Non-pigmented ciliary epithelial cell (primary cell): ENCODE measurements at regions not wholly inside any gene's neighbourhood (a gene's known extent, or its start where the extent isn't known, plus 50 kb on each side); places are given as distances from the start of the nearest gene placed in this dataset.

Experiments
- DNase-seq: peaks from one replicate; pipeline ENCODE4 v3.0.0-alpha.2; 2010; ENCODE audit warnings: low read depth

DNA sequence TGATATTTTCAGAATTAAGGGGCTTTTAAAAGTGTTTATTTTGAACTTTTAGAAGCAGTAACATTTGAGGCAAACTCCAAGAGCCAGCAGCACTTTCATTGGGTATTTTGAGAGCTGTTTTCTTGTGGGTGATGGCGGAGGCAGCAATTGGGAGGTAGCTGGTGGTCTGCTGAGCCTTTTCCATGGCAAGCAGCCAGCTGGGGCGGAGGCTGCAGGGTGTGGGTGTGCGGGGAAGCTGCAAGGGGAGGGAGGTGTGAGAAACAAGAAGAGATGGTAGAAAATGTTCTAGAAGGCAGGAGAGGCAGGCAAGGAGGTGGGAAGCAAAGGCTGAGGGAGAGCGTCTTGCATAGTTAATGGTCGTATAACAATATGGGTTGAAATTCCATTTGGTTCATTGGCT, 223.4 kb upstream of the HTR2A start:
- DNase-seq, result no peak

DNA sequence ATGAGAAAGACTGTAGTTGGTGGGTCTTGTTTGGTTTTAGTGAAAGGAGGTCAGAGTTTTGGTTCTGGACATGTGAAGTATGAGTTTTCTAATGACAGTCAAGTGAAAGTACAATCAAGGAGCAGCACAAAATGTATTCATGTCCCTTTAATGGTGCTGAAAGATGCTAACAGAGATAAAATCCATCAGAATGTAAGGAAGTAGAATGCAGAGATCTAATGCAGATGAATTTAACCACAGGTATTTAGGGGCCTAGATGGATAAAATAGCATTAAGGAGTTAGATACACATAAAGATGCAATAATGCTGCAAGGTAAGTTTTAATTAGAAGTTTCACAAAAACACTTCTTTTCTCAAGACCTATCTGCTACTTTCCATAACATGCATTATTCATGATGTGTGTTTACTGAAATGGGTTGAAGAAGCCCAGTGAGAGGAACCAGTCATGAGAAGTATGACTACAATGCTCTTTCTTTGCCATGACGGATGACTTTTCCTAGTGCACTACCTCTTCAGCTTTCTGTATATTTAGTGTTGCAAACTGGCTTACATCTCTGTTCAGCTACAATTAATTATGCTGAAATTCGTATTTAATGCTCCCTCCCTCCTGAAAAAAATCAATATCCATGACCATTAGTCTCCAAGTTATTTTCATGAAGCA, 222.9 kb upstream of the HTR2A start:
- DNase-seq, result no peak

DNA sequence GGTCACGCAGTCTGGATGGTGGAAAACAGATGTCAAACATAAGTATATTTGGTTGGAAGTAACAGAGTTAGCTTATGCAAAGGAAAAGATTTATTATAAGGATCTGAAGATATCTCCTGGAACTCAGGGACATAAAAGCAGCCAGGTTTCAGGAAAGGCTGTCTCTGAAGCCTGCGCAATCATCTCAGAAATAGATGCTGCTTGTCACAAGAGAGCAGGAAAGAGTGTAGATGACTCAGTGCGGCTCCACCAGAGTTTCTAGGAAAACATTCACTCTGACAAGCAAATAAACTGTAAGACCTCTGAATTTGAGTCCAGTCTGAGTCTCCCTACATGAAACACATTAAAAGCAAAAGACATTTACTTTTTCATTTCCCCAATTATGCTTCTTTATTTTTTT, 220.4 kb upstream of the HTR2A start:
- DNase-seq, result peak; percentile 38

DNA sequence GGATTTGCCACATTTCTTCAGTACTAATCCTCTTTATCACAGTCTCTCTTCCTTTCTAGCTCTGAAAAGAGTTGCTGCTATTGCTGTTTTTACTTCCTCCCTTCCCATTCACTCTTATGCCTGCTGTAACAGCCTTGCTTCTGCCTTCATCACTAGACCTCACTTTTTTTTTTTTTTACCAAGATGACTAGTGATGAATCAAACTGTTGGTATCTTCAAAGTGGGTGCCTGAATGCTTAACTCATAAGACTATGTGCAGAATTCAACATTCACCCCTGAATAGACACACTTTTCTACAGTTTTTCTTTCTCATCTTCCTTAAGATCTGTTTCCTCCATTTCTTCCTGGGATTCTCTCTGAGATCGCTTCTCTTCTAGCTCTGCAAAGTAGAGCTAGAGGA, 217.2 kb upstream of the HTR2A start:
- DNase-seq, result peak; percentile 73

DNA sequence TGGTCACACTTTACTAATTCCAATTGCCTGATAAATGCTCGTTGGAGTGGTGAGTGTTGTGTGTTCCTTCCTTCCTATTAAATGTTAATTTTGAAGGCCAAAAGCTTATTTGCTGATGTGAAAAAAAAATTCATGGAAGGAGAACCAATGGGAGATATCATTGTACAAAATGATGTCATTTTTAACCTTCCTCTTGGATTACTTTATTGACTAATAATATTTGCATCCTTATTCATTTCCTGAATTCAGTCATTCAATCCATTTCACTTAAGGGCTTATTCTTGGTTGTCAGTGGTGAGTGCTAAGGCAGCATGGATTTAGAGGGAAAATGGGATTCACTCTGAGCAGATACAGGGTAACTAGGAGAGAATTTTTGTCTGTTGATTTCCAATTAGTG, 216.0 kb upstream of the HTR2A start:
- DNase-seq, result no peak

DNA sequence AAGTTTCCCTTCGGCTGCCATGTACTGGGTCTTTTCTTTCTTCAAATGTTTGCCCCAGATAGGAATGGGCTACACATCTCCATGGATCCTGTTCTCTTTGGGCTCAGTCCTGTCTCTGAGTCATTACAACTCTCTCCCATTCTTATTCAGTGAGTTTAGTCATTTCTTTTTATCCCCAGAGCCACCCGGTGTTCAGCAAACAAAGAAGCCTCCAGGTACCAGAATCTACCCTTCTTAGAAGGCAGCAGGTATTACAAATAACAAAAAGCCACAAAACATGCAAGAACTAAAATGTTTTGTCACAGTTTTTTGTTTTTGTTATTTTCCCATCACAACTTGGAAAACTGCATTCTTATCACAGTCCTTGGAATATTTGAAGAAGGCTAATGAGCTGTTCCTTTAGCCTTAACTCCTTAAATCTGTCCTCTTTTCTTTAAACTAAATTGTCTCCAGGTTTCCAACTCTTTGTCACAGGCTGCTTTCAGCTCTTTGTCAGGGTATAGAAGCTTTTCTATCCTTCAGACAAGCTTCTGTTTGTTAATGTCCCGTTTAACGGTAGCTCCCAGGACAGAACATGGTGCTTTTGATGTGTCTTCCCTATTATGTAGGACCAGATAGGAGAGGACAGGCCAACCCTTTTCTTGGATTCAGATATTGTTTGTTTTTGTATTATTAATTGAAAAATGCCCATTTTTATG, 215.5 kb upstream of the HTR2A start:
- DNase-seq, result no peak

DNA sequence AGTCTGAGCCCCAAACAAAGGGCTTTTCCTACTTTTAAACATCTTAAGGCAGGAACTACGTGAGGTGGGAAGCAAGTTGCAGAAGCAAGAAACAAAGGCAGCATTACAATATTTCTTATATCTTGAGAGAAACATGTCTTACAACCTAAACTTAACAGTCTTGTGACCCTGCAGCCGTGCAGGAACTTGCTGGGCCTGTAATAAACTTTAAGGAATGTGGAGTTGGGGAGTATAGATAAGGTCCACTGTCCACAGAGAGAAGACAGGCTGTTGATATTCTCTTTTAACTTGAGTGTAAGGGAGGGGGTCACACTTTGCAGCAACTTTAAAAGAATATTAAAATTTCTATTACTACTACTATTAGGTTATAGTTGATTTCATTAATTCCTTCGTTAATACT, 214.6 kb upstream of the HTR2A start:
- DNase-seq, result no peak

DNA sequence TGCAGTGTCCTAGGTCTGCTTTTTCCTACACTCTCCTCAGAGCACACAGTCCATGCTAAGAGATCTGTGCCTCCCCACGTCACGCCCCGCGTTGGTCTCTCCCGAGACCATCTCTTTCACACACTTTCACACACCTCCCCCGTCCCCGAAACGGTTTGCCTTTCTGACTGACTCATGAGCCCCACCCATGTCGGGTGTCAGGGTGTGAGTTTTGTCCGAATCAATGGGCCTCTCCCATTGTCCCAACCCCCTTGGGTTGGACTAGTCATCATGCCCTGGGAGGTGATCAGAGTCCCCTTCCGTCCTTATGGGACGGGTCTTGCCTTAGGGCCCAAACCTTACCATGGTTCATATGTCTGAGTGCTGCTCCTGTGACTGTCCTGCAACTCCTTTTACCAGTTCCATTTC, 214.0 kb upstream of the HTR2A start:
- no peak for DNase-seq

DNA sequence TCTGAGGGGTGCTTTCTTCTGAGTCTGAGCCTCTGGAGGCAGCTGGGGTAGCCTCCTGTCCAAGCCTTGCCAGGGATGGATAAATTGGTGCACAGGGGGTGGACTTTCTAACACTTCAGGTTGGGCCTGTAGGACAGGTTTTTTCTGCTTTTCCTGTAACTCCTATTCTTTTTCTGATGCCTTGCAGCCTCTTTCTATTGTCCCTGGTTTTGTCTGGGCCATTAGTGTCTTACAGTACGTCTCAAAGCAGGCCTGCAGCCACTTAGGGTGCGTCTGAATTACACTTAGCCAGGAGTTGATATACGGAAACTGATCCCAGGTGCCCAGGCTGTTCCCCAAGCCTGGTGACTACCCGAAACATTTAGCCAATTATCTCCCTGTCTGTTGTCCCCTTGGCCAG, 213.3 kb upstream of the HTR2A start:
- no peak for DNase-seq

DNA sequence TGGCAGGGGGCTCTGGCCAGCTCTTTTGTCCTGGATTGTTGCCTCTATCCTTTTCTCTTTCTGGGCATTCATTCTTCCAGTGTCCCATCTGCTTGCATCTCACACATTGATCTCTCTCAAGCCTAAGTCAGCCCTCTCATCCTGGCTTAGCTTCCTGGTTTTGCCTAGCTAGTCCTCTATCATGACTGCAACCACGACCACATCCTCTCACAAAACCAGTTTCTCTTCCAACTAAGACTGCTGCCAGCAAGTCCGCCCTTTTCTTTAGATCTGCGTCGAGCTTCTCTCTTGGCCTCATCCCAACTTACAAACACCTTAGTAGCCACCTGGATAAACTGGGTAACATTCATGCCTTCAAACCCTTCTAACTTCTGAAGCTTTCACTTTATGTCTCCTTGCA, 212.2 kb upstream of the HTR2A start:
- DNase-seq, result no peak

DNA sequence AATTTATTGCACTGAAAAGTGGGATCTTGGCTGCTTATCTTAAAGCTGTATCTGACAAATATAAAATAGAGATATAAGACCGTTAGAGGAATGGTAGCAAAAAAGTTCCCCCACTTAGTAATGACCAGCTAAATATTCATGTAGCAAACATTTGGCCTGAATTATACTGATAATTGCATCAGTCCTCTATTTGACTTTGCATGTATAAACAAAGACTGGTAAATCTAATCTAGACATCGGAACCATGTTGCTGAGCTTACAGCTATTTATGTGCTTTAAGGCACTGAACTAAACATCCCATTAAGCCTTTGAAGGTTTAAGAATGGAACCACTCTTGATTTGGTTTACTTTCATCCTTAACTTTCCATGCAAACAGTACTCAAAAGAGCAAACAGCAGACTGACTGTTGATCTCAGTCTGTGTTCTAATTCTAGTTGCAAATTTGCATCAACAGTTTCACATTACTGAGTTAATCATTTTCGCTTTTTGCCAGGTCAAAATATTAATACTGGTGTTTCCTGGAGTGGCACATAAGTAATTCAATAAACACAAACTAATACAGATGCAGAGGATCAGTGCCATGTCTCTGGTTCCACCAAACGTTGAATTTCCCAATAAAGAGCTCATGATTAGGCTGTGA, 203.5 kb upstream of the HTR2A start:
- no peak for DNase-seq

DNA sequence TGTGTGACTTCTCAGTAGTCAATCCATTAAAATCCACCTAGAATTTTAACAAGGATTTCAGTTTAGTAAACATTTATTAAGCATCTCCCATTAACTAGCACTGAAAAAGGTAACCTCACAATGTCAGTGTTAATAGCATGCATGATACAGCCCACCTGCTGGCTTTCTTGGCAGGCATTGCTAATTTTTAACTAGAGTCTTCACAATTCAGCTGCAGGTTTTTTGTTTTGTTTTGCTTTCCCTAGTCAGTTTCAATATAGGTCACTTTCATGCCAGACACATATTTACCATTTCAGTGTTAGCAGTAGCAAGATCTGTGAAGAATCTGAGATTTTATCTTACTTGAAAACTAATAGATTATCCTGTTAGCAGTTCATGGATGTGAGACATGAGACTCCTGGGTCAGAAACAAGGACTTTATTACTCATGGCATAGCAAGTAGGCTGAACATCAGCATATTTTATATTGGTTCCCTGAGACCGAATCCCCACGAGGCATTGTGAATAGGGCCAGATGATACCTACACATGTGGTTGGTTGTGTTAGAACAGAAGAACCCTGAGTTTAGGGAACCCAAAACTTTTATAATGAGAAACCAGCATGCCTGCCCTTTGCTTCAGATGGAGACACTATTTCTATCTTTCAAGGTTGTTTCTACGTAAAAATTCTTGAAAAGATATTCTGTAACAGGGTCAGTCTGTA, 198.0 kb upstream of the HTR2A start:
- no peak for DNase-seq

DNA sequence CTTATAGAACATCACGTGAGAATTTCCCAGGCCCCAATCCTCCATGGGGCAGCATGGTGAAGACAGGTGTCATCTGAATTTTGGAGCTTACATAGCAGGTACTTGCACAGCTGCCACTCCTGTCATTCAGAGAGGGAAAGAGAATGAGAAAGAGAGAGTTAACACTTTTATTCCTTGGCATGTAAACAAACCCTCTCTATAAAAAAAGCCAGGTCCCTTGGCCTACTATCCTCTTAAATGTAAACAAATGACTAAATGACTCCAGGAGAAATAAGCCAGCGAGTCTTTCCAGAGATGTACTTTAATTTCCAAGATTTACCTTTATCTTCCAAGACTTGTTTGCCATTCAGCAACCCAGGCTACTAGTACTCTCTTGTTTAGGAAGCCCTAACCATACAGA, 195.3 kb upstream of the HTR2A start:
- no peak for DNase-seq

DNA sequence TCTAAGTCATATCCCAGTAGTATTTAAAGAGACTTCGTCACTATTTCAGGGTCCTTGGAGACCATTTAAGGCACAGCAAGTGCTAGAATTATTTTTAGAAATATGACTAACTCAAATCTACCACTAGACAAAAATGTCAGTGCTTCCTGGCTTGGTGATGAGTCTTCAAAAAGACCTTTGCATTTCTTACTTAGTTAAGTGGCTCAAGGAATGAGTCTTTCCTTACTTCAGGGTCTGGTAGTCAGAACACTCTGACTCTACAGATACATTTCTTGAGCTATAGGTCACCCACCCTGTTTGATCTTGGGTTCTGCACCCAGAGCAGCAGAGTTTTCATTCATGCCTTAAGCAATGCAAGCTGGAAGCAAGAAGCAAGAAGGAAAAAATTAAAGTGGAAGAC, 191.0 kb upstream of the HTR2A start:
- DNase-seq, result peak; percentile 55

DNA sequence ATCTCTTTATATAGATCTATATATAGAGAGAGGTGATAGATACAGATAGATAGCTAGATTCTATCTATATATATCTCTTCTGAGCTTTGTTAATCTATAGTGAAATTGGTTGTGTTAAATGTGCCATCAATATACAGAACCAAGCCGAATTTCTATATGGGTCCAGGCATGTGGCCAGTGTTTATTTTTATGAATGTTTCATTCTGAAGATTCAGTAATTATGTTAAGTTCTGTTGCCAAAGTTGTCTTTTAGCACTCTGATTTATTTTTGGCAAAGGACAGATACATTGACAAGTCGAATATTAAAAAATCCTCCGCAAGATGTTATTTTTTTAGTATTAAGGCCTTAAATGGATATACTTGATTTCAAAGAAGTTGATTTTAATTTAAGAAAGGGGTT, 190.4 kb upstream of the HTR2A start:
- no peak for DNase-seq

DNA sequence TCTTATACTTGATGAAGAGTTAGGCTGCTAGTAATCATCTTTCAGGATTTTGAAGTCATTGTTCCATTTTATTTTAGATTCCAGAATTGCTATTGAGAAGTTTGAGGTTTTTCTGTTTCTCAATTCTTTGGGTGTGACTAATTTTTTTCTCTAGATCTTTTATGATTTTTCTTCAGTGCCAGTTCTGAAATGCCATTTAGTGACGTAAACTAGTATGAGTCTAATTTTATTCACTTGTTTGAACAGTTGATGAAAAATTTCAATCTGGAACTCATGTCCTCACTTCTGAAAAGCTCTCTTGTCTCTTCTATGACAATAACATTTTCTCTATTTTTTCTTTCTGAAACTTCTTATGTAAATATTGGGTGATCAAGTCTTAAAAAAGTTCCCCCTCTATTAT, 188.5 kb upstream of the HTR2A start:
- no peak for DNase-seq

DNA sequence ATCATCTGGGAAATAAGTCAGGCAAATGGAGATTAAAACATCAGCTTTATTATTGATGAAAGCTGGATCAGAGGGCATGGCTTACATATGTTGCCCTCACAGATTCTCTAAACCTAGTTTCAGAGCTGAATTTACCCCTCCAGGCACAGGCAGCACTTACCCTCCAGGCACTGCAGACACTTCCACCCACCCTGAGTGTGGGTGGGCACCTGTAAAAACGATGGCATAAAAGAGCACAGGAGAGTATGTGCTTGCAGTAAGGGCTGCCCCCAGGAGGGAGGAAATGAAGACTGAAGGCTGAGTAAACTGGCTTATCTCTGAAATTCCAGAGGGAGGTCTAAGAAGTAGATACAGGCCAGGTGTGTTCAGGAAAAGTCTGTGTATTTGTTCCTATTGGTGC, 185.0 kb upstream of the HTR2A start:
- no peak for DNase-seq

DNA sequence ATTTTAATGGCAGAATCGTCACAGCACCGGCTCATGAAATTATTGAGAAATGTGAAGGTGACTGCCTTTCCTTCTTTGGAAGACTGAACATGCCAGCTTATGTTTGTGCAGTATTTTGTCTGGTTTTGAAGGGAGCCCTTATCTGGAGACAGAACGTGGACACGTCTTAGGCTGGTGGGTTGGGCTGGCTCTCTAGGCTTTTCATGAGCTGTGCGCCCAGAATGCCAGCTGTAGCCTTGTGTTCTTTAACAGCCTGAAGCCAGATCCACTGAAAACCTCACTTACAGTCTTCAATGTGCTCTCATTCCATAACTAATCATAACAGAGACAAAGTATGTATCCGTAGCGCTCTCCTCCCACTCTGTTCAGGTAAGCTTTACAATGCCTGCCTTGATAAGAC, 184.4 kb upstream of the HTR2A start:
- no peak for DNase-seq

DNA sequence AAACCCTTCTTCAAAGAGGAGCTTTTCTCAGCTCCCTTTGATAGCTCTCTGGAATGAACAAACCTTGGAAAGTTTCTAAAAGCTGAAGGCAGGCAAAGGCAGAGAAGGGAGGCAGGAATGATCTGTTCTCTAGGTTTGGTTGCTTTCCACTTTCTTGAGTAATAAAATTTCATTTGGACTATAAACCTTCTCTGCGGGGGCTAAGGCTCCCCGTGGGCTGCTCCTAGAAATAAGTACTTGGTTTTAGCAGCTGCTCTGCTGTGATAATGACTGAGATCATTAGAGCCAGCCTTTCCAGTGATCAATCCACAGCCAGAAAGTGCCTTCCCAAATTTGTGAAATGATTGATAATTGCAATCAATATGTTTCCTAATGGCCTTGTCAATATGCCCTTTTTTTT, 183.8 kb upstream of the HTR2A start:
- DNase-seq, result no peak

DNA sequence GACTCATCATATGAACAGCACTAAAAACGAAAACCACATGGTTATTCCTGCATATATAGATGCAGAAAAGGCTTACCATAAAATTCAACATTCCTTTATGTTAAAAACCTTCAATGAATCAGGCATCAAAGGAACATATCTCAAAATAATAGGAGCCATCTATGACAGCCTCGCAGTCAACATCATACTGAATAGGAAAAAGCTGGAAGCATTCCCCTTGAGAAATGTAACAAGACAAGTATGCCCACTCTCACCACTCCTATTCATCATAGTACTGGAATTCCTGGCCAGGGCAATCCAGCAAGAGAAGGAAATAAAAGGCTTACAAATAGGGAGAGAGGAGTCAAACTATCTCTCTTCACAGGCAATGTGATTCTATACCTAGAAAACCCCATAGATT, 179.6 kb upstream of the HTR2A start:
- DNase-seq, result no peak

DNA sequence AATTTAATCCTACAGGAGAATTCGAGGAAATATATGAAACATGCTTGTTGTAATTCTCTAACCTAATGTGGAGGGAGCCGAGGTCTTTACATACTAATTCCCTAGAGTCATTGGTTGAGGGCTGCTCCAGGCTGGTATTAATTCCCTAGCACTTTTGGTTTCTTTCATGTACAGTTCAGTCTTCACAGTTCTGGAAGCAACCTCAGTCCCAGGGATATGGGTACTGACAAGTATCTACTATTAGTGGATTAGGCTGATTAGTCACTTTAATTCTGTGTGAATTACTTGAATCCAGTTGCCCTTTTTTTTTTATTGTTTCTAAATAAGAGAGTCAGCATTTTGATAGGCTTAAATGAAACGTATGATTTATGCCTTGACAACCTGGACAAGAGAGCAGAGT, 172.3 kb upstream of the HTR2A start:
- no peak for DNase-seq

DNA sequence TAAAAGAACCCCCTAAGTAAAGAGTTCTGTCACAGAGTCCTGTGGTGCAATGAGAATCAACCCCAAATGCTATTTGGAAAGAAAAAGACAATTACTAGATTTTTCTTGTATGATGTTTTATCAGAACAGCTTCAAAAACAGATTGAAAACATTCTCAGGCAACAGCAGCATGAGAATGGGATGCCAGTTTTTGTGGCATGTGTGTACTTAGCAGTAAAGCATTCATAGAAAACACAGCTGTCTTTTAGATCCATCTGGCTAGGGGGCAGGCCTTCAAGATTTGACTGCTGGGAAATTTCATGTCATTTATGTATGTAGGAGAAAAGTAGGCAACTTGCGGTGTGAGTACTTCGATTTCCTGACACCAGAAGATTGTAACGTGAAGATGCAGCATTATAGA, 170.5 kb upstream of the HTR2A start:
- DNase-seq, result no peak

DNA sequence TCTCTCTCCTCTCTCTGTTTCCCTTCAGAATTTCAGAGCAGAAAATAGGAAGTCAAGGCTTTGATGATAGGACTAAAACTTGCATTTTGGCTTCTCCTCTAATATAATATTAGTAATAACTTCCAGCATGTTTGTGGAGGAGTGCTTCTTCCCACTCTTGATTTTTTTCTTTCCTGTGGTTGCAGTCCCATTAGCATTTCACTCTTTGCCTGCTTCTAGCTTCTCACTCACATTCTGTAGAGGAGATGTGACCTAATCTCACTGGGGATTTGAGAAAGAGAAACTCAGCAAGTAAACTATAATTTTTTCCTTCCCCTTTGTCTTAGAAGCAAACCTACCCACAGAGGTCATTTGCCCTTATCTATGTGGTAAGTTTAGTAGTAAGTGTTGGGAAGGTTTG, 169.4 kb upstream of the HTR2A start:
- DNase-seq, result no peak
